ENCODE measurements at regions not wholly inside any gene's neighbourhood (a gene's known extent, or its start where the extent isn't known, plus 50 kb on each side); places are given as distances from the start of the nearest gene placed in this dataset.

GRCh38 chr11:71354394-71355105, 93.6 kb downstream of the DHCR7 start:
- TF ChIP-seq EZH2 (IDR thresholded peaks at IDR 0.05; ENCODE audit: borderline replicate concordance, low read depth, low read length, severe bottlenecking) (no peak), CTCF (IDR thresholded peaks at IDR 0.05; ENCODE audit: borderline replicate concordance, extremely low read depth, low read length, poor library complexity, severe bottlenecking) (no peak)
